ENCODE measurements at regions not wholly inside any gene's neighbourhood (a gene's known extent, or its start where the extent isn't known, plus 50 kb on each side); places are given as distances from the start of the nearest gene placed in this dataset.

DNA sequence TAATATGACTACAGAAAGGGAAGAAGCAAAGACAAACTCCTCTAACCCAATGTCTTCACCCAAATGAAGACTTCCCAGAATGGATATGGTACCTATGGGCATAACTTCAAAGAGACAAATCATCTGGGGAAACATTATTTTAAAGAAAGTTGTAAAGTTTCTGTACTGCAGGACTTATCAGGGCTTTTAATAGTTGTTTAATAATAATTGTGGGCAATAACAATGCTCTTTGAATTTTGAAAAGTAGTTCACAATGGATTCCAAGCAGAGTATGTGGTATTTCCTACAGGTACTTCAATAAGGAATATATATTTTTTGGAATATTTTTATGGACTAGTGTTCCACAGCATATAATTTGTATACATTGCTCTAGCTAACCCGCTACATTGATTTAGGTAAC lies 503.1 kb downstream of the MCTP2 start:
- H3K4me3 ChIP-seq (ENCODE audit: low read length) = no peak overlapping the region
- no peaks in the 10 kb centered on the region for H3K4me1 ChIP-seq (ENCODE audit: control insufficient read depth, insufficient read depth, low read length)
- no peaks in the 10 kb centered on the region for H3K9me3 ChIP-seq (ENCODE audit: control insufficient read depth, low read length)
- no peaks in the 10 kb centered on the region for H3K36me3 ChIP-seq (ENCODE audit: control insufficient read depth, insufficient read depth, low read length, severe bottlenecking)
- no peaks in the 10 kb centered on the region for H3K27me3 ChIP-seq (replicated peaks; ENCODE audit: control insufficient read depth, insufficient read depth, low read length)
- no peak overlapping the region for H3K9ac ChIP-seq (ENCODE audit: low read length)
- DNase-seq (ENCODE audit: low read depth) = no peak

DNA sequence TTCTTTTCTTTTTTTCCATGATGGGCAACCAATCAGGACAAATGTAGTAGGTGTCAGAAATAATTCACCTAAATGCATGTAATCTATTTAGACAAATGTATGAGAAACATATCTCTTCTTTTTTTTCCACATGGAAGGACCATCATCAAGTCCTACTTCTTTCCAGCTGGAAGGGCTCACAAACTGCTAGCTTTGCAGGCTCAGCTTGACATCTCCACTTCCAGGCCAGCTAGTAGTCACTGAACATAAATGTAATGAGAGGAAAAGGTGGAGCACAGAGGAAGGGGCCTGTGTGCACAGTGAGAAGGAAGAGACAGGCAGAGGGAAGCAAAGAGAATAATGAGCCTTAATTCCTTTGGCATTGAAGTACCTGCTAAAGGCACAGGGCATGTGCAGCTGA lies 504.9 kb downstream of the MCTP2 start:
- no peaks in the 10 kb centered on the region for H3K9me3 ChIP-seq (ENCODE audit: control insufficient read depth, low read length)
- no peaks in the 10 kb centered on the region for H3K36me3 ChIP-seq (ENCODE audit: control insufficient read depth, insufficient read depth, low read length, severe bottlenecking)
- DNase-seq (ENCODE audit: low read depth) = no peak
- H3K4me1 ChIP-seq (ENCODE audit: control insufficient read depth, insufficient read depth, low read length) = no peaks in the 10 kb centered on the region
- H3K27me3 ChIP-seq (replicated peaks; ENCODE audit: control insufficient read depth, insufficient read depth, low read length) = no peaks in the 10 kb centered on the region
- no peak overlapping the region for H3K9ac ChIP-seq (ENCODE audit: low read length)
- no peak overlapping the region for H3K4me3 ChIP-seq (ENCODE audit: low read length)

DNA sequence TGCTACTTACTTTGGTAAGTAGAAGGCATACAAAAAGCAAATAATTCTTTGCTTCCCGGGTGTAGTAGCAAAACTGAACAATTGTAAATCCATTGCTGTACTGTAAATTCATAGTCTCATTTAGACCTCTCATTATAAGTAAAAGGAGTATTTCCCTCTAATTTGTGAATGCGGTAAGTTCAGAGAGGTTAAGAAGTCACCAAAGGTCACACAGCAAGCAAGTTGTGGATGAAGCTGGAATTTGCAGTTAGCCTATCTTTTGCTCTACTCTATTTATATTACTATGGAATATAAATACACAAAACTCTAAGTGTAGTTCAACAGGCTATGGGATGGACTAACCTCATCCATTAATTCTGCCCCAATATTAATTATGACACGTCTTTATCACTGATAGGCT lies 508.3 kb downstream of the MCTP2 start:
- no peak for DNase-seq (ENCODE audit: low read depth)
- Histone ChIP-seq H3K9ac (ENCODE audit: low read length) (no peak overlapping the region), H3K36me3 (ENCODE audit: control insufficient read depth, insufficient read depth, low read length, severe bottlenecking) (no peaks in the 10 kb centered on the region), H3K27me3 (replicated peaks; ENCODE audit: control insufficient read depth, insufficient read depth, low read length) (no peaks in the 10 kb centered on the region), H3K9me3 (ENCODE audit: control insufficient read depth, low read length) (no peaks in the 10 kb centered on the region), H3K4me1 (ENCODE audit: control insufficient read depth, insufficient read depth, low read length) (no peaks in the 10 kb centered on the region), H3K4me3 (ENCODE audit: low read length) (no peak overlapping the region)

DNA sequence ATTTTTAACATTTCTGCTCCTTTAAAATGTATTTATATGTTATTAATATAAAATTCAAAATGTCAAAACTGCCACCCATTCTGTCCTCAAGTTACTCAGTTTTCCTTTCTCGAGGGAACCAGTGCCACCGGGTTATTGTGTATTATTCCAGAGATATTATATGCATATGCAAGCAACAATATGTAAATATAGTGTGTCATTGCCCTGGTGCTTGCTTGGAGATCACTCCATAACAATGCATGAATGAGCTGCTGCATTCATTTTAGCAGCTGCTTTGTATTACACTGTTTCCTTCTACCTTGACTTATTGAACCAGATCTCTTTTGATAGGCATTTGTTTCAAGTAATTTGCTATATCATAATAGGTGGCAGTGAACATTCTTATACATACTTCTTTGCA lies 509.1 kb downstream of the MCTP2 start:
- Histone ChIP-seq H3K9me3 (ENCODE audit: control insufficient read depth, low read length) (no peaks in the 10 kb centered on the region), H3K27me3 (replicated peaks; ENCODE audit: control insufficient read depth, insufficient read depth, low read length) (no peaks in the 10 kb centered on the region)
- no peak for DNase-seq (ENCODE audit: low read depth)

DNA sequence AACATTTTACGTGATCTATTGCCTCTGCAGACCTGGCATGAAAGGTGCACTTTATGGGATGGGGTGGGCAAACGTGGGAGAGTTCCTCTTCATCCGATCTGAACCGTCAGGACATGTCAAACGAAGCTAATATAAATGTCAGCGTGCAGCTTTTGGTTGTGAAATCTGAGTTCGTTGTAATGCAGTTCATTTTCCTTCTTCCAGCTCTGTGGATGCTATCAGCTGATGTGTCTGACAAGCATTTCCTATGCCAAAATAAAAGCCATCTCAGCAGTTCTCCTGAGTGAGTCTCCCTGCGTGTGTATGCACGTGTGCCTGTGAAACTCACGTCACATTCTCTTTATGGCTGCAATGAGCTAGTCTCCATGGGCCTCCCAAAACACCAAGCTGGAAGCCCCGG lies 512.3 kb downstream of the MCTP2 start:
- no peak for DNase-seq (ENCODE audit: low read depth)
- Histone ChIP-seq H3K9ac (ENCODE audit: low read length) (no peak overlapping the region), H3K27me3 (replicated peaks; ENCODE audit: control insufficient read depth, insufficient read depth, low read length) (no peaks in the 10 kb centered on the region), H3K4me1 (ENCODE audit: control insufficient read depth, insufficient read depth, low read length) (no peaks in the 10 kb centered on the region), H3K9me3 (ENCODE audit: control insufficient read depth, low read length) (no peaks in the 10 kb centered on the region), H3K36me3 (ENCODE audit: control insufficient read depth, insufficient read depth, low read length, severe bottlenecking) (no peaks in the 10 kb centered on the region), H3K4me3 (ENCODE audit: low read length) (no peak overlapping the region)

More for the DNA sequence above, 509.1 kb downstream of the MCTP2 start:
- Histone ChIP-seq H3K4me1 (ENCODE audit: control insufficient read depth, insufficient read depth, low read length) (no peaks in the 10 kb centered on the region), H3K9ac (ENCODE audit: low read length) (no peak overlapping the region), H3K4me3 (ENCODE audit: low read length) (no peak overlapping the region), H3K36me3 (ENCODE audit: control insufficient read depth, insufficient read depth, low read length, severe bottlenecking) (no peaks in the 10 kb centered on the region)

DNA sequence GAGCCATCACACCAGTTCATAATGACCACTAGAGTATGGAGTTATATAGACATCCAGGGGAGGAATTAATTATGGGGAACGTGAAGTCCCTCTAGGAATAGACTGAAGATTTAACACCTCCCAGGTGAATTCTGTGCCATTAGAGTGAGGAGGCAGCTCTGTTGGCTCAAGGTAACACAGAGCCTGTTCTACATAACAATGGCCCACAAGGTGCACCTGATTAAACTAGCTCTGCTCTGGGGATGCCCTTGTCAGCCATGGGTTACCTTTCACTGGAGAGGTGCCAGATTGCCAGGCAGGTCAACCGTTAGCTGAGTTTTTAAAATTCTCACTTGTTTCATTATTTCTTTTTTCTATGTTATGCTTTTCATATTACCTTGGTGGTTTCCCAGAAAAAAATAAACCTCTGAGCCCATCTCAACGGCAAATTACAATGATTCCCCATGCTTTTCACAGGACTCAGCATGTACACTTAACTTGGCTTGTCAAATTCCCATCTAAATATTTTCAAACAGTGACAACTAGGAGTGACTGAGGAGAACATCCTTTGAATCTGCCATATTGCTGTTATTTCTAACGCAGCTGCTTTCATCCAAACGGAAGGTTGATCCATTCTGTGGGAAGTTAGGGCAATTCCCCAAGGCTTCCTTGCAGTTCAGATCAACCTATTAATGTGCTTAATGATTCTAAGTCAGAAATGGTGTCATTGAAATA lies 512.9 kb downstream of the MCTP2 start:
- no peak overlapping the region for H3K9ac ChIP-seq (ENCODE audit: low read length)
- no peak for DNase-seq (ENCODE audit: low read depth)

DNA sequence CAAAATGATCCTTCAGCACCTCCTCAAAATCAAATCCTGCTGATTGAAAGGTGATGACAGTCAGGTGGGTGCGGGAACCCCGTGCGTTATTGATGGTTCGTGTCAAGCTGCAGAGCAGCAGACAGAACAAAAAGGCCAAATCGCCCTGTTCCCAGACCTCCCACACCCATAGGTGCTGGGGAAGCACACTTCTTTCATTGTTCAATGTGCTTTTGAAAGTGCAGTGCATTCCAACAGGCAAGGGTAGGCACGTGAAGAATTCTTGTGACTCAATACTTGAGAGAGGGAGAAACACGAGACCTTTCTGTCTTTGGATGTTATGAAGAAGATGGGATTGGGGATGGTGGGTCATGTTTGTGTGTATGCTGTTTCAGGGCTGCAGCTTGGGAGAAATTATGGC lies 514.0 kb downstream of the MCTP2 start:
- Histone ChIP-seq H3K4me1 (ENCODE audit: control insufficient read depth, insufficient read depth, low read length) (no peaks in the 10 kb centered on the region), H3K4me3 (ENCODE audit: low read length) (no peak overlapping the region), H3K36me3 (ENCODE audit: control insufficient read depth, insufficient read depth, low read length, severe bottlenecking) (no peaks in the 10 kb centered on the region), H3K9ac (ENCODE audit: low read length) (no peak overlapping the region), H3K9me3 (ENCODE audit: control insufficient read depth, low read length) (no peaks in the 10 kb centered on the region), H3K27me3 (replicated peaks; ENCODE audit: control insufficient read depth, insufficient read depth, low read length) (no peaks in the 10 kb centered on the region)
- DNase-seq (ENCODE audit: low read depth) = no peak

More for the DNA sequence above, 512.9 kb downstream of the MCTP2 start:
- H3K4me1 ChIP-seq (ENCODE audit: control insufficient read depth, insufficient read depth, low read length) = no peaks in the 10 kb centered on the region
- no peak overlapping the region for H3K4me3 ChIP-seq (ENCODE audit: low read length)
- H3K9me3 ChIP-seq (ENCODE audit: control insufficient read depth, low read length) = no peaks in the 10 kb centered on the region
- no peaks in the 10 kb centered on the region for H3K27me3 ChIP-seq (replicated peaks; ENCODE audit: control insufficient read depth, insufficient read depth, low read length)
- H3K36me3 ChIP-seq (ENCODE audit: control insufficient read depth, insufficient read depth, low read length, severe bottlenecking) = no peaks in the 10 kb centered on the region

DNA sequence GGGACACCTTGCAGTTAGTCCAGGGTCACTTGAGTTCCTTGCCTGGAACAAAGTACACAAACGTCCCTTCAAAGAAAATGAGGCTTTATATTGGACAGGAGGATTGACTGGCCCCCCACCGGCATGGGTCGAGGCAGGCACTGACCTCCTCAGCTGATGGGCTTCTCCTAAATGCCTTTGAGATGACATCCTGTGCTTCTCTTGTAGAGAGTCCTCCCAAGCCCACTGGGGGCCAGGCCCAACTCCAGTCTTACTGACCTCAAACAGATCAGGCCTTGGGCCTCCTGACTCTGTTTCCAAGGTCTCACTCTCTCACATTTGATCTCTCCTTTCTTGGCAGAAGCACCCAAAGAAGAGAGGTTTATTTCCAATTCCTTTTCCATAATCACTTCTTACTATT lies 516.1 kb downstream of the MCTP2 start:
- no peaks in the 10 kb centered on the region for H3K4me1 ChIP-seq (ENCODE audit: control insufficient read depth, insufficient read depth, low read length)
- H3K36me3 ChIP-seq (ENCODE audit: control insufficient read depth, insufficient read depth, low read length, severe bottlenecking) = no peaks in the 10 kb centered on the region
- H3K27me3 ChIP-seq (replicated peaks; ENCODE audit: control insufficient read depth, insufficient read depth, low read length) = no peaks in the 10 kb centered on the region
- DNase-seq (ENCODE audit: low read depth) = no peak
- H3K4me3 ChIP-seq (ENCODE audit: low read length) = no peak overlapping the region
- H3K9me3 ChIP-seq (ENCODE audit: control insufficient read depth, low read length) = no peaks in the 10 kb centered on the region
- no peak overlapping the region for H3K9ac ChIP-seq (ENCODE audit: low read length)

DNA sequence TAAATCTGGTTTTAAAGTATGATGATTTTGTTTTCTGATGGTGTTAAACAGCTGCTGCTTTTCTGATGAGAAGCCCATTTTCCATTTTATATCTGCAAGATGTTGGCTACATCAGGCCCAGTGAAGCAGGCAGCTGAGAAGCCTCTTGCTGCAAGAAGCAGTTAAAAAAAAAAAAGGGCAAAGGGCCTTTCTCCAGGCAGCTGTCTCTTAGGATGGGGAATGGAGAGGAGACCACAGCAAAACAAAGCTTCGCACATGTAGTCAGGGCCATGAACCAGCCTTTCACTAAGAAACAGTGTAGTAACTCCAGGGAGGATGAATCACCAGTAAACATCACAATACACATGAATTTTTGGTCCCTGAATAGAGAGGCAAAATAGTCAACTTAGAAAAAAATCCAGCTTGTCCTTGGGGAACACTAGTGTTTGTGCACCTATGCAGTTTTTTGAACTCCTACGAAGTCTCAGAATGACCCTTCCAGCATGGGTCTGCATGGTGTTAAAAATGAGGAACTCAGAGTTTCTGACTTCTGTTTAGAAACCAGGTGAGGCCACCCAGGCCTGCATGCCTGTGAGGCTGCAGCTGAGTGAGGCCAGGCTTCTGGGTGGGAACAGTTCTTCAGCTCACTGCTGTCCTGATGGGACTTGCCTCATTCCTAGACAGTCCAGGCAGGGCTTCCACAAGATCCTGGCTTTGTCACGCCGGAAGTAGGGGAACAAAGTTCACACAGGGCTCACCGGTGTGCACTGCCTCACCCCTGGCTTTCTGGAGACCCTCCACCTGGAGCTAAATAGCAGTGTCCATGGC lies 518.7 kb downstream of the MCTP2 start:
- Histone ChIP-seq H3K27me3 (replicated peaks; ENCODE audit: control insufficient read depth, insufficient read depth, low read length) (no peaks in the 10 kb centered on the region), H3K9ac (ENCODE audit: low read length) (no peak overlapping the region), H3K36me3 (ENCODE audit: control insufficient read depth, insufficient read depth, low read length, severe bottlenecking) (no peaks in the 10 kb centered on the region), H3K4me1 (ENCODE audit: control insufficient read depth, insufficient read depth, low read length) (no peaks in the 10 kb centered on the region), H3K4me3 (ENCODE audit: low read length) (no peak overlapping the region), H3K9me3 (ENCODE audit: control insufficient read depth, low read length) (no peaks in the 10 kb centered on the region)
- DNase-seq (ENCODE audit: low read depth) = no peak

DNA sequence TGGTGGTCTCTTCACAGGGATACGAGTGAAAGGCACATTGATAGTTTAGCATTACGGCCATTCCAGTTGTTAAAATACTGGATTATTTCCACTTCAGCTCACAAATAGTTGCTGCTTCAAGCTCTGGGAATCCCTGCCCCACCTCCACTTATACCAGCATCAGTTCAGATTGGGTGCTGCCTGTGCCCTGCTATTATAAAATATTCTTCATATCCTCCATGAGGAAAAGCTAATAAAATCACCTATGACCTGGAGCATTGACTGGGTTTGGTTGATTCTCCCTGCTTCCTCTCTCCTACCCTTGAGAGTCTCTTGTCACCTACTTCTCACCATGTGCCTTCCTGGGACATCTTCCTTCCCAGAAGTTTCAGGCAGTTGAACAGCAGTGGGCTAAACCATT lies 529.0 kb downstream of the MCTP2 start:
- Histone ChIP-seq H3K9ac (ENCODE audit: low read length) (no peak overlapping the region), H3K9me3 (ENCODE audit: control insufficient read depth, low read length) (no peaks in the 10 kb centered on the region), H3K4me3 (ENCODE audit: low read length) (no peak overlapping the region), H3K36me3 (ENCODE audit: control insufficient read depth, insufficient read depth, low read length, severe bottlenecking) (no peaks in the 10 kb centered on the region), H3K27me3 (replicated peaks; ENCODE audit: control insufficient read depth, insufficient read depth, low read length) (no peaks in the 10 kb centered on the region), H3K4me1 (ENCODE audit: control insufficient read depth, insufficient read depth, low read length) (no peaks in the 10 kb centered on the region)
- DNase-seq (ENCODE audit: low read depth) = no peak

DNA sequence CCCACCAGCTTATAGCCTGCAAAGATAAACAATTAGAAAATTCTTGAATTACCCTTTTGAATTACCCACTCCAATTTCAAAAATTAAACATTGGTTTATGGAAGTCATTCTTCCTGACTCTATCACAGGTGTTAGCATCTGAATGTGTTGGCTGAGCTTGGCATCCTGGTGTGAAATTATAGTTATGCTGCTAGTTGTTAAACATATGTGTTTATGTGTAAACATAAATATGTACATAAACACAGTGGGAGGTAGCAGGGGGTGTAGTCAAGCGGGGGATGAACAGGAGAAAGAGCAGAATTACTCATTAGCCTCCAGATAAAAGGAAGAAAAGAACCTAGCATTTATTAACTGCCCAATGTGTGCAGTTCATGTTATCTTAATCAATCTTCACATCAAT lies 530.2 kb downstream of the MCTP2 start:
- Histone ChIP-seq H3K4me1 (ENCODE audit: control insufficient read depth, insufficient read depth, low read length) (no peaks in the 10 kb centered on the region), H3K9me3 (ENCODE audit: control insufficient read depth, low read length) (no peaks in the 10 kb centered on the region)
- DNase-seq (ENCODE audit: low read depth) = no peak

More for the DNA sequence above, 530.2 kb downstream of the MCTP2 start:
- no peaks in the 10 kb centered on the region for H3K27me3 ChIP-seq (replicated peaks; ENCODE audit: control insufficient read depth, insufficient read depth, low read length)
- no peak overlapping the region for H3K9ac ChIP-seq (ENCODE audit: low read length)
- no peak overlapping the region for H3K4me3 ChIP-seq (ENCODE audit: low read length)
- H3K36me3 ChIP-seq (ENCODE audit: control insufficient read depth, insufficient read depth, low read length, severe bottlenecking) = no peaks in the 10 kb centered on the region

Measured in adipocyte (in vitro differentiated cells).